ENCODE measurements at regions not wholly inside any gene's neighbourhood (a gene's known extent, or its start where the extent isn't known, plus 50 kb on each side); places are given as distances from the start of the nearest gene placed in this dataset.

GRCh38 chr13:70634893-70635292 is 526.6 kb upstream of the KLHL1 start:
- Histone ChIP-seq H2BK5ac (ENCODE audit: insufficient read length, low read length) (no peak overlapping the region), H3K4ac (ENCODE audit: low read depth, low read length) (no peak overlapping the region), H3K27ac (ENCODE audit: insufficient read length, low read depth, low read length) (no peak overlapping the region), H3K56ac (ENCODE audit: insufficient read length, low read depth, low read length) (no peak overlapping the region), H3K4me2 (ENCODE audit: insufficient read depth, insufficient read length, low read length) (no peak overlapping the region), H3T11ph (ENCODE audit: low read length) (no peak overlapping the region), H2BK12ac (ENCODE audit: insufficient read length, low read depth, low read length) (no peak overlapping the region), H3K9ac (ENCODE audit: extremely low read depth, insufficient read length, low read length) (no peak overlapping the region), H4K20me1 (ENCODE audit: control insufficient read depth, insufficient read depth, insufficient read length) (no peaks in the 10 kb centered on the region), H4K91ac (ENCODE audit: insufficient read length, low read depth, low read length) (no peak overlapping the region), H3K79me2 (ENCODE audit: insufficient read depth, low read length) (no peaks in the 10 kb centered on the region), H3K27me3 (ENCODE audit: insufficient read depth, low read length) (peaks cover 8% of the 10 kb centered on the region; the same call in 1 of the 2 replicates), H3K79me1 (ENCODE audit: insufficient read depth, low read depth, low read length, poor library complexity, severe bottlenecking) (no peaks in the 10 kb centered on the region), H2BK120ac (ENCODE audit: low read depth, low read length, poor library complexity, severe bottlenecking) (no peak overlapping the region), H3K9me3 (ENCODE audit: control insufficient read depth, low read depth, low read length) (no peaks in the 10 kb centered on the region), H2AFZ (ENCODE audit: low read length) (no peak overlapping the region), H3K4me1 (ENCODE audit: insufficient read depth, low read length) (no peaks in the 10 kb centered on the region), H3K23me2 (ENCODE audit: insufficient read length, low read depth, low read length, poor library complexity, severe bottlenecking) (no peaks in the 10 kb centered on the region), H2BK20ac (ENCODE audit: low read depth, low read length, poor library complexity, severe bottlenecking) (no peak overlapping the region), H4K8ac (replicated peaks; ENCODE audit: insufficient read length, low read depth, low read length) (no peak overlapping the region), H2AK5ac (ENCODE audit: insufficient read length, low read length) (no peak overlapping the region), H3K23ac (ENCODE audit: insufficient read length, low read depth, low read length) (no peak overlapping the region), H3K14ac (ENCODE audit: insufficient read depth, low read length) (no peak overlapping the region), H2BK15ac (ENCODE audit: low read depth, low read length) (no peak overlapping the region), H3K18ac (ENCODE audit: insufficient read length, low read depth, low read length) (no peak overlapping the region), H4K5ac (ENCODE audit: insufficient read length, low read depth, low read length) (no peak overlapping the region)
- Mint-ChIP-seq H3K27me3 (ENCODE audit: low read depth) (peaks cover 29% of the 10 kb centered on the region), H3K36me3 (ENCODE audit: insufficient read depth in 1 of 3, low read depth in 3 of 3) (no peaks in the 10 kb centered on the region), H3K9me3 (0 out of 5 replicates have a peak, but pooled peaks cover 0 to 2% of the 10 kb centered on the region in 2 experiments), H3K27ac (no peak overlapping the region), H3K4me3 (no peak overlapping the region), H3K4me1 (peaks cover 5% of the 10 kb centered on the region in 2 experiments)
- no CpG with 5 or more reads among the region's 3 CpGs for WGBS (ENCODE audit: extremely low coverage, insufficient read length, low lambda C conversion rate)
- DNase-seq, result no peak
- no peak for TF ChIP-seq CTCF (conservative IDR thresholded peaks at IDR 0.05)
